NCI-H1417 treated with DMSO at 0.1 percent for 48 hours (cell line): ENCODE measurements at regions not wholly inside any gene's neighbourhood (a gene's known extent, or its start where the extent isn't known, plus 50 kb on each side); places are given as distances from the start of the nearest gene placed in this dataset.

Experiments
- DNase-seq: peaks from one replicate; lab custom pipeline; 2025; lab: John Stamatoyannopoulos, UW

DNA sequence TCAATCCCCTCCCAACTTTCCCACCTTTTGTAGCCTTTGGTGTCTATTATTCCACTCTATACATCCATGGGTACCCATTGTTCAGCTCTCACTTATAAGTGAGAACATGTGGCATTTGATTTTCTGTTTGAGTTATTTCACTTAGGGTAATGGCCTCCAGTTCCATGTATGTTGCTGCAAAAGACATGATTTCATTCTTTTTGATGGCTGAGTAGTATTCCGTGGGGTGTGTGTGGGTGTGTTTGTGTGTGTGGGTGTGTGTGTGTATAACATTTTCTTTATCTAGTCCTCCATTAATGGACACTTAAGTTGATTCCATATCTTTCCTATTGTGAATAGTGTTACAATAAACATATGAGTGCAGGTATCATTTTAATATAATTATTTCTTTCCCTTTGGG is 157.5 kb upstream of the FSTL4 start:
- DNase-seq = no peak

- DNase-seq = no peak
Observed at GRCh38 chr5:133763744-133764143, 151.4 kb upstream of the FSTL4 start.

DNA sequence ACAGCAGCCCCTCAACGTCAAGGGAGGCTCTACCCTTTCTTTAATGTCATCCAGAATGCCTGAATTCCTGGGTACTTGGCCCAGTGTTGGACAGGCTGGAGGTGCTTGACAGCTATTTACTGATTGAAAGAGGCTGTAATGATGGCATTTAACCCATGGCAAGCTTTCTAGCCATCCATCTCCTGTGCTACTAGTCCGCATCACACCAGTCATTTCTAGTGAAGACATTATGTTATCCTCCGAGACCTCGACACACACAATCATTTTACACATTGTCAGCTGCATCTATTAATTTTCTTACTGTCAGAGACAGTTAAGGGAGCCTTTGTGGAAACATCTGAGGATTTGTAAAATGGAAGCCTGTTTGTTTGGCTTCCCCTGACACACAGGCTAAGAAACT is 149.3 kb upstream of the FSTL4 start:
- no peak for DNase-seq

DNA sequence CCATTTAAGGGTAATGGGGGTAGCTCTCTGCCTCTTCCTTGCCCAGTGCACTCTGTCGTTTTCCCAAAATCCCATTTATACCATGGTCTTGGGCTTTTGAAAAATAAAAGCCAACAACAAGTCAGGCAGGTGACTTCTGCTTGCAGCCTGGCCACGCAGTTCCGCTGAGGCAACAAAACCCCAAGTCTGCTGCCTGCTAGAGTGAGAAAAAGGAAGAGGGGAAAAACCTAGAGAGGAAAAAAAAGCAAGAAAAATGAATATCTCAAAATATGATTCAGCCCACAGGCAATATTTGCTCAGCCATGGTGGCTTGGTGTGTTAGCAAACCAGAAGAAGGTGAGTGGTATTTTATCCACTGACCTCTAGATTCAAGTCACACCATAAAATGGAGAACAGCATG is 148.2 kb upstream of the FSTL4 start:
- no peak for DNase-seq

- no peak for DNase-seq
Observed at GRCh38 chr5:133758641-133759040, 146.3 kb upstream of the FSTL4 start.

- no peak for DNase-seq
Observed at GRCh38 chr5:133757396-133757945, 145.1 kb upstream of the FSTL4 start.

- no peak for DNase-seq
Observed at GRCh38 chr5:133756756-133757155, 144.4 kb upstream of the FSTL4 start.

DNA sequence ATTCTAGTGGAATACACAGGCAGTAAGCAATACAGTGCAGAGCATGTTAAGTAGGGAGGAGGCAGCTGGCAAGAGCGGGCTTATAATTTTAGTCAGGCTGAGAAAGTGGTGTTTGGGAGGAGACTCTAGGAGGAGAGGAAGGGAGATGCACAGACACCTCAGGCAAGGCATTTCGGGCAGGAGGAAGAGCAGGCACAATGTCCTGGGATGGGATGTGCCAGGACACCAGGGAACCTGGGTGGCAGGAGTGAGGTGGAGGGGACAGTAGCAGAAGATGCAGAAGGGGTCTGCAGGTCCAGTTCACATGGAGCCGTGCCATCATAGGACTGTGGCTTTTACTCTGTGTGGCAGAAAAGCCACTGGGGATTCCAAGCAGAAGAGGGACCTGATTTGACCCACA is 143.7 kb upstream of the FSTL4 start:
- no peak for DNase-seq

DNA sequence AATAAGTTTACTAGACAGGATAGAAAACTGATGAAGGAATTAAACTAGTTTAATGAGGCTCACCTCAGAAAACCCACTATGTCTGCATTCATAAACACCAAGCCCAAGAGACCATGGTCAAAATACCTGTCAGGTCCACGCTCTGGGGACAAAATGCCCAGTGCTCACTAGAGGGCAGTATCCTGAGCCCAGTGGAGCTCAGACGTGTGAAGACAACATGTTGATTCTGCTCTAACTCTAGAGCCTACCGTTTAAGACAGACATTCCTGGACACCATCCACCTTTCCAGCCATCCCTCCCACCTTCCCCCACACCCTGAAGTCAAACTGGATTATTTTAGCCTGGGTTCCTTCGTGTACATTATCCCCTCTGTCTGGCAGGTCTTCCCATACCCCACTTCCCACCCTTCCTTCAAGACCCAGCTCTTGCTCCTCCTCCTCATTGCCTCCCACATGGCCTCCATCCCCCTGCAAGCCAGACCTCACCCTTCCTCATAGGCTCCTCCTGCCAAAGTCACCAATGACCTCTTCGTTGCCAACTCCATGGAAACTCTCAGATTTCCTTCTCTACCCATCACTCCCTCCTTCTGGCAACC is 142.3 kb upstream of the FSTL4 start:
- no peak for DNase-seq

DNA sequence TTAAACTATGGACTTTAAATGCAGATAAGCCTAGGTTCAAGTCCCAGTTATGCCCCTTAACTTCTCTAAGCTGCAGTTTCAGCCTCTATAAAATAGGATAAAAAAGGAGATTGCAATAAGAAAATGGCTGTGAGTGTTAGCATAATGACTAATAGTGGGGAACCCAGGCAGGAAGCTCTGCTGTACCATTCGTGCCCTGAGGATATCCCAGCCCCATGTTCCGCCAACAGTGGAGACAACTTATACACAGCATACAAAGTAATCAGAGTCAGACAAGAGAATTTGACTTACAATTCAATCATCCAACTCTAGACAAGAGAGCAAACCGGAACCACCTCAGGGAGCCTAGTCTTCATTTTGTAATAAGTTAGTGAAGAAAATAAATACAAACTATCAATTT is 141.5 kb upstream of the FSTL4 start:
- no peak for DNase-seq

- no peak for DNase-seq
Observed at GRCh38 chr5:133751846-133752245, 139.5 kb upstream of the FSTL4 start.

- no peak for DNase-seq
Observed at GRCh38 chr5:133751421-133751820, 139.1 kb upstream of the FSTL4 start.

- no peak for DNase-seq
Observed at GRCh38 chr5:133750856-133751255, 138.5 kb upstream of the FSTL4 start.

DNA sequence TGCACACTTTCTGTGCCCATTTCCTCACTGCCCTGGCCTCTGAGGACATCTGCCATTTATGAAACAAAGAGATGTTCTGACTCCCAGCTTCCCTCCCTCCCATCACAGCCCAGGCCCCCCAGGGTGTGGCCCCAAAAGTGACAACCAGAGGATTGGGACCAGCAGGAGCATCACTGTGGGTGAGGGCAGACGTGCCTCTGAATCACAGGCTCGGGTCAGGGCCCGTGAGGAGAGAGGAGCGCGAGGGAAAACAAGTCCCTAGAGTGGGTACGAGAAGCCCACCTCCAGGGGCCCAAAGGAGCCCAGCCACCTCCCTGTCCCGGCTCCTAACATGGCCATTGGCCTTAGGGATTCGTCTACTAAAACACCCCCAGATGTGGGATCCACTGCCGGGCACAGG is 138.0 kb upstream of the FSTL4 start:
- DNase-seq = no peak

DNA sequence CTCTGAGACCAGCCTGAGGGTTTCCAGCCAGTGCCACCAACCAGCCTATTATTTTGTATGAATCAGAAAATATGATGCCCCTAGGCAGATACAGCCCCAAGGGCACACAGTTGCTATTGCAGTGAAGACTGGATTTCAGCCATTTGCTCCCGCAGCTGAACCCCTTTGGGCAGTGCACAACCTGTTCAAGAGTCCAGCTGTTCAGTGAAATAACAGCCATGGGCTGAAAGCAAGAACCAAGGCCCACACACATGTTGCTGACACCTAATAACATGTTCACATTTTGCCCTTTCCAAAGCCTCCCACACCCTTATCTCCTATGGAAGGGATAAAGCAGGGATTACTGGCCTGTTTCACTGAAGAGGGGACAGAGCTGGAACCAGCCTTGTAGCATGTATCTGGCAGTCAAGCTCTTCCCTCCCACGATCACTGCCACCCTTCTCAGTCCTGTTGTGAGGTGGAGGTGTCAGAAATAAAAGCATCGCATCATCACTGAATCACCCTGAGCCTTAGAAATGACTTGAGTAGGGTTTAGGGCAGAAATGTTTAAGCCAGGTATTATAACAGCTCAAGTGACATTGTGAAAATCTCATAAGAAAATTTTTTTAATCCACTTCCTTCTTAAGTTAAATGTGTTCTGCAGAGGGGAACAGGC is 137.1 kb upstream of the FSTL4 start:
- no peak for DNase-seq

GRCh38 chr5:133746834-133747233 is 134.5 kb upstream of the FSTL4 start:
- DNase-seq = no peak

GRCh38 chr5:133744960-133745308 is 132.6 kb upstream of the FSTL4 start:
- no peak for DNase-seq

DNA sequence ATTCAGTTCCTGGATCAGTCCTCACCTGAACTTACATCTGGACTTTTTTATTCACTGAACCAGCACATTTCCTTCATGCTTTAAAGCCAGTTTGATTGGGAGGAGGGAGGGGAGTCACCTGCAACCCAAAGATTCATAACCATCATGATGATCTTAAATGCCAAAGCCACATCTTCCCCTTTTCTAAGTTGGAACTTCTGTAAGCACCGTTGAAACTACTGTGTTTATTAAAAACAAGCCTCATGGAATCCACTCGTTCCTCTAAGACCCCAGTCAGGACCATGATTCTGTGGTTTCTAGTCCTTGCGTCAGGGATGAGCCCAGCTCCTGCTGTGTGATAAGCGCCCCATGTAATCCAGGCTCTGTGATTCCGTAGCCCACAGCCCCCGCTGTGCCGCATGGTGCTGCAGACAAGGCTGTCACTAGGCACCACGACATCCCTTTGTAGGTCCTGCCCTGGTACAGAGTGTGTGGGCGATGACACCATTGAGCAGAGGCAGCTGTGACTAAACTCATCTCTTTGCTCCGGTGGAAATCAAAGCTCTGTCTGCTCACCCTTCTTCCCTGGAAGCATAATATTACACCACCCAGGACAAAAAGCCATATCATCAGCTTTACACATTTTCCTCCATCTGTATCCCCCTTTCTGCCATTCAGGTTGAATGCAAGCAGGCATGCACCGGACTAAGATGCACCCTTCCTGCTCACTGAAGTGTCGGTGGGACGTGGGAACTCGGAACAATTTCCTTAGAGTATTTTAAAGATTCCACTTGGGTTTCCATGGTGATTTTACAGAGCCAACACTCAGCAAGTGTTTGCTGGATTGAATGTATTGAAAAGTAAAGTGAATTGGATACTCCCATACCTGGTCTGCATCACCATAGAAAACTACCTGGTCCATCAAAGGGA is 132.0 kb upstream of the FSTL4 start:
- DNase-seq = no peak

GRCh38 chr5:133742431-133742988 is 130.2 kb upstream of the FSTL4 start:
- DNase-seq = no peak

- DNase-seq = no peak
Observed at GRCh38 chr5:133741818-133742355, 129.5 kb upstream of the FSTL4 start.

GRCh38 chr5:133741396-133741795 is 129.1 kb upstream of the FSTL4 start:
- no peak for DNase-seq

- no peak for DNase-seq
Observed at GRCh38 chr5:133739181-133739780, 126.9 kb upstream of the FSTL4 start.
